ENCODE measurements at regions not wholly inside any gene's neighbourhood (a gene's known extent, or its start where the extent isn't known, plus 50 kb on each side); places are given as distances from the start of the nearest gene placed in this dataset.

- H3K23ac ChIP-seq (ENCODE audit: insufficient read length, low read depth, low read length): no peak overlapping the region
- H3K4me3 Mint-ChIP-seq: no peak overlapping the region
These were observed 87.0 kb upstream of the ONECUT1 start for GRCh38 chr15:52876991-52877663.

More at GRCh38 chr15:52876991-52877663, 87.0 kb upstream of the ONECUT1 start:
- H3K4ac ChIP-seq (ENCODE audit: low read depth, low read length): no peak overlapping the region
- no peak overlapping the region for H2BK20ac ChIP-seq (ENCODE audit: low read depth, low read length, poor library complexity, severe bottlenecking)
- no peaks in the 10 kb centered on the region for H3K23me2 ChIP-seq (ENCODE audit: insufficient read length, low read depth, low read length, poor library complexity, severe bottlenecking)
- no peaks in the 10 kb centered on the region for H3K9me3 ChIP-seq (ENCODE audit: control insufficient read depth, low read depth, low read length)
- H3K27me3 Mint-ChIP-seq (ENCODE audit: low read depth): no peaks in the 10 kb centered on the region; the same call in 1 of the 2 replicates
- DNase-seq: no peak
- H3K36me3 Mint-ChIP-seq (ENCODE audit: insufficient read depth in 1 of 3, low read depth in 3 of 3): no peaks in the 10 kb centered on the region
- no peak overlapping the region for H3K18ac ChIP-seq (ENCODE audit: insufficient read length, low read depth, low read length)
- no peaks in the 10 kb centered on the region for H3K79me1 ChIP-seq (ENCODE audit: insufficient read depth, low read depth, low read length, poor library complexity, severe bottlenecking)
- WGBS (ENCODE audit: extremely low coverage, insufficient read length, low lambda C conversion rate): no CpG with 5 or more reads among the region's 5 CpGs
- peaks cover 13 to 20% of the 10 kb centered on the region in 2 experiments for H3K4me1 Mint-ChIP-seq
- H3K56ac ChIP-seq (ENCODE audit: insufficient read length, low read depth, low read length): no peak overlapping the region
- H3K14ac ChIP-seq (ENCODE audit: insufficient read depth, low read length): no peak overlapping the region
- no peak overlapping the region for H2BK5ac ChIP-seq (ENCODE audit: insufficient read length, low read length)
- H4K8ac ChIP-seq (replicated peaks; ENCODE audit: insufficient read length, low read depth, low read length): no peak overlapping the region
- no peak for TF ChIP-seq CTCF (conservative IDR thresholded peaks at IDR 0.05)
- H3K9ac ChIP-seq (ENCODE audit: extremely low read depth, insufficient read length, low read length): no peak overlapping the region
- no peak overlapping the region for H2AFZ ChIP-seq (ENCODE audit: low read length)
- H4K91ac ChIP-seq (ENCODE audit: insufficient read length, low read depth, low read length): no peak overlapping the region
- no peak overlapping the region for H3K27ac Mint-ChIP-seq
- no peaks in the 10 kb centered on the region for H3K9me3 Mint-ChIP-seq
- peaks cover 6% of the 10 kb centered on the region; the same call in 1 of the 2 replicates for H3K4me1 ChIP-seq (ENCODE audit: insufficient read depth, low read length)
- H2BK120ac ChIP-seq (ENCODE audit: low read depth, low read length, poor library complexity, severe bottlenecking): no peak overlapping the region
- no peak overlapping the region for H3K4me2 ChIP-seq (ENCODE audit: insufficient read depth, insufficient read length, low read length)
- H4K20me1 ChIP-seq (ENCODE audit: control insufficient read depth, insufficient read depth, insufficient read length): no peaks in the 10 kb centered on the region
- H2BK12ac ChIP-seq (ENCODE audit: insufficient read length, low read depth, low read length): no peak overlapping the region
- H3K27ac ChIP-seq (ENCODE audit: insufficient read length, low read depth, low read length): no peak overlapping the region
- no peak overlapping the region for H4K5ac ChIP-seq (ENCODE audit: insufficient read length, low read depth, low read length)
- H3K27me3 ChIP-seq (ENCODE audit: insufficient read depth, low read length): no peaks in the 10 kb centered on the region
- no peak overlapping the region for H2BK15ac ChIP-seq (ENCODE audit: low read depth, low read length)
- H2AK5ac ChIP-seq (ENCODE audit: insufficient read length, low read length): no peak overlapping the region
- H3K79me2 ChIP-seq (ENCODE audit: insufficient read depth, low read length): no peaks in the 10 kb centered on the region
- H3T11ph ChIP-seq (ENCODE audit: low read length): no peak overlapping the region
